ENCODE measurements at regions not wholly inside any gene's neighbourhood (a gene's known extent, or its start where the extent isn't known, plus 50 kb on each side); places are given as distances from the start of the nearest gene placed in this dataset.

GRCh38 chr3:83513051-83513450 is 1445.7 kb upstream of the CADM2 start:
- no peak for TF ChIP-seq CTCF (IDR thresholded peaks at IDR 0.05)
- no peak for TF ChIP-seq POLR2AphosphoS5 (IDR thresholded peaks at IDR 0.05)

All from suprapubic skin (tissue), 3 donors.